ENCODE measurements at regions not wholly inside any gene's neighbourhood (a gene's known extent, or its start where the extent isn't known, plus 50 kb on each side); places are given as distances from the start of the nearest gene placed in this dataset.

- Histone ChIP-seq H3K23me2 (ENCODE audit: low read depth, low read length) (no peaks in the 10 kb centered on the region), H2AK5ac (ENCODE audit: low read depth, low read length) (no peak overlapping the region), H3K4ac (replicated peaks; ENCODE audit: insufficient read length, low read depth, low read length) (no peak overlapping the region), H2AFZ (ENCODE audit: low read length) (no peak overlapping the region), H3K27me3 (replicated peaks in 1 of 4; ENCODE audit: control insufficient read depth in 3 of 4, extremely low read depth in 1 of 4, insufficient read depth in 3 of 4, low read length in 3 of 4) (no peaks in the 10 kb centered on the region), H4K91ac (replicated peaks; ENCODE audit: insufficient read length, low read length) (no peak overlapping the region), H2BK15ac (ENCODE audit: low read length) (no peak overlapping the region), H2BK120ac (replicated peaks; ENCODE audit: low read depth, low read length) (no peak overlapping the region), H3K36me3 (ENCODE audit: control insufficient read depth in 2 of 4, insufficient read depth in 4 of 4, low read length in 3 of 4) (no peaks in the 10 kb centered on the region), H4K8ac (ENCODE audit: extremely low read depth, insufficient read depth, low read length) (no peak overlapping the region), H2BK12ac (ENCODE audit: low read depth, low read length) (no peak overlapping the region), H3K23ac (ENCODE audit: insufficient read length) (no peak overlapping the region), H4K5ac (ENCODE audit: insufficient read length, low read depth, low read length) (no peak overlapping the region), H2BK5ac (ENCODE audit: low read depth, low read length) (no peak overlapping the region), H3K79me1 (ENCODE audit: low read depth, low read length) (no peaks in the 10 kb centered on the region), H3K56ac (replicated peaks; ENCODE audit: insufficient read length, low read depth, low read length) (no peak overlapping the region), H3K9ac (replicated peaks in 1 of 4; ENCODE audit: extremely low read depth in 1 of 4, low read depth in 3 of 4, low read length in 3 of 4) (no peak overlapping the region), H3K4me2 (ENCODE audit: insufficient read depth in 1 of 2, low read depth in 2 of 2, low read length in 2 of 2) (no peak overlapping the region), H3K9me3 (ENCODE audit: insufficient read depth in 2 of 2, low read depth in 1 of 2, low read length in 1 of 2) (no peaks in the 10 kb centered on the region), H3K27ac (ENCODE audit: low read depth, low read length) (no peak overlapping the region), H3K4me1 (replicated peaks in 1 of 4; ENCODE audit: control insufficient read depth in 3 of 4, insufficient read depth in 4 of 4, low read length in 3 of 4) (no peaks in the 10 kb centered on the region), H3K14ac (ENCODE audit: insufficient read length) (no peak overlapping the region), H4K20me1 (replicated peaks in 1 of 2; ENCODE audit: control insufficient read depth in 1 of 2, insufficient read depth in 2 of 2, low read length in 2 of 2) (peaks cover 0 to 1% of the 10 kb centered on the region in 2 experiments), H3K18ac (ENCODE audit: extremely low read depth, low read length) (no peak overlapping the region), H3K4me3 (ENCODE audit: extremely low read depth in 1 of 4, insufficient read depth in 2 of 4, low read depth in 3 of 4, low read length in 4 of 4) (no peak overlapping the region), H2BK20ac (ENCODE audit: low read length) (no peak overlapping the region), H3K79me2 (ENCODE audit: control insufficient read depth in 1 of 2, insufficient read depth in 2 of 2, low read length in 2 of 2) (no peaks in the 10 kb centered on the region)
- no peak for DNase-seq (ENCODE audit: low read depth in 1 of 2, low spot score in 2 of 2)
- ChIA-PET POLR2A (ENCODE audit: partially characterized antibody) (no interaction called here), CTCF (ENCODE audit: partially characterized antibody) (interaction anchor here (0.5 to 1.5 kb wide), 4 partner anchors 9 to 351 kb away, joined by 3 to 5 read pairs (median 3); a partner anchor contains a TSS)
- no peak for FAIRE-seq
- no peak for TF ChIP-seq RXRA (IDR thresholded peaks at IDR 0.05; ENCODE audit: insufficient read depth, low read depth, low read length)
- TF ChIP-seq CREB1 (IDR thresholded peaks at IDR 0.05) = no peak
- TF ChIP-seq RBBP5 (IDR thresholded peaks at IDR 0.05; ENCODE audit: borderline replicate concordance, low read depth, low read length) = no peak
- no peak for TF ChIP-seq JUN (IDR thresholded peaks at IDR 0.05; ENCODE audit: low read depth, low read length)
- no peak for TF ChIP-seq HDAC6 (IDR thresholded peaks at IDR 0.05; ENCODE audit: low read depth, low read length)
- TF ChIP-seq CTCF (IDR thresholded peaks at IDR 0.05; ENCODE audit: control extremely low read depth in 1 of 3, insufficient read depth in 1 of 3, low read depth in 1 of 3, low read length in 3 of 3) = no peak
- 94% methylated on average over 8 of the region's 8 CpGs; no CpG with 5 or more reads in 1 of the 2 experiments for WGBS, 2 experiments (ENCODE audit: extremely low coverage in 1 of 2, insufficient coverage in 1 of 2, insufficient read length in 1 of 2, insufficient replicate concordance in 2 of 2, low coverage in 1 of 2, low lambda C conversion rate in 2 of 2, missing lambda C conversion rate in 1 of 2)
Measured at GRCh38 chr4:37502070-37502469, 184.1 kb downstream of the RELL1 start.

Data from H1 (cell line).